GM23248 (cell line): ENCODE measurements at regions not wholly inside any gene's neighbourhood (a gene's known extent, or its start where the extent isn't known, plus 50 kb on each side); places are given as distances from the start of the nearest gene placed in this dataset.

Source experiments
- EZH2 ChIP-seq: fragments of 200-600 bp; sonication (generic); IDR thresholded peaks from 2 replicates; pipeline ENCODE4 v1.6.1; 2018; ENCODE audit warnings: antibody characterized with exemption, mild to moderate bottlenecking; ENCODE audit not compliant: insufficient read depth, poor library complexity, severe bottlenecking
- EZH2phosphoT487 ChIP-seq: fragments of 200-600 bp; sonication (generic); IDR thresholded peaks from 2 replicates; pipeline ENCODE4 v1.6.1; 2018; ENCODE audit warnings: antibody characterized with exemption, moderate library complexity, mild to moderate bottlenecking, low read depth; ENCODE audit not compliant: insufficient read depth

GRCh38 chr12:113535100-113535499, 63.4 kb upstream of the LHX5 start:
- TF ChIP-seq EZH2phosphoT487 (no peak), EZH2 (no peak)
